Testis (tissue), 2 donors: ENCODE measurements at regions not wholly inside any gene's neighbourhood (a gene's known extent, or its start where the extent isn't known, plus 50 kb on each side); places are given as distances from the start of the nearest gene placed in this dataset.

Experiments
- DNase-seq: peaks from one replicate; pipeline ENCODE4 v3.0.0-alpha.2; 2019
- H3K27ac ChIP-seq, 2 donors: fragments of 200-600 bp; sonication (generic); one replicate each; pipeline ENCODE4 v1.5.1; 2019
- H3K27me3 ChIP-seq: fragments of 200-600 bp; sonication (generic); one replicate; pipeline ENCODE4 v1.5.1; 2019
- H3K36me3 ChIP-seq: fragments of 200-600 bp; sonication (generic); one replicate; pipeline ENCODE4 v1.5.1; 2017; ENCODE audit warnings: low read depth; ENCODE audit errors: missing control alignments
- H3K4me1 ChIP-seq: fragments of 200-600 bp; sonication (generic); one replicate; pipeline ENCODE4 v1.5.1; 2019
- H3K4me3 ChIP-seq, 2 donors: fragments of 200-600 bp; sonication (generic); one replicate each; pipeline ENCODE4 v1.5.1; 2017 to 2019
- H3K9me3 ChIP-seq: fragments of 200-600 bp; sonication (generic); one replicate; pipeline ENCODE4 v1.5.1; 2017
- POLR2A ChIP-seq: fragments of 450-650 bp; IDR thresholded peaks from one replicate; pipeline ENCODE4 v1.6.1; 2017; ENCODE audit warnings: antibody characterized with exemption, mild to moderate bottlenecking, moderate library complexity
- WGBS, 2 donors: methylation state at CpG; one replicate each; pipeline ENCODE4 v1.1.5; 2018; 5-methylcytosine and 5-hydroxymethylcytosine counted together
- intact Hi-C: fragments of 100-400 bp; cut with DNase I; formaldehyde crosslinking; loops from one replicate; pipeline ENCODE4 v1.15.1; 2023; ENCODE audit warnings: low total_unique reads
- TF ChIP-seq, protein P1 (sequence below), 3 experiments: fragments of 450-650 bp in 2 of 3; fragments of 200-600 bp in 1 of 3; sonication (generic) in 1 of 3; IDR thresholded peaks; one replicate each; pipeline ENCODE4 v1.5.1; 2016 to 2019; ENCODE audit warnings: antibody characterized with exemption in 3 of 3, mild to moderate bottlenecking in 2 of 3, moderate library complexity in 1 of 3

DNA sequence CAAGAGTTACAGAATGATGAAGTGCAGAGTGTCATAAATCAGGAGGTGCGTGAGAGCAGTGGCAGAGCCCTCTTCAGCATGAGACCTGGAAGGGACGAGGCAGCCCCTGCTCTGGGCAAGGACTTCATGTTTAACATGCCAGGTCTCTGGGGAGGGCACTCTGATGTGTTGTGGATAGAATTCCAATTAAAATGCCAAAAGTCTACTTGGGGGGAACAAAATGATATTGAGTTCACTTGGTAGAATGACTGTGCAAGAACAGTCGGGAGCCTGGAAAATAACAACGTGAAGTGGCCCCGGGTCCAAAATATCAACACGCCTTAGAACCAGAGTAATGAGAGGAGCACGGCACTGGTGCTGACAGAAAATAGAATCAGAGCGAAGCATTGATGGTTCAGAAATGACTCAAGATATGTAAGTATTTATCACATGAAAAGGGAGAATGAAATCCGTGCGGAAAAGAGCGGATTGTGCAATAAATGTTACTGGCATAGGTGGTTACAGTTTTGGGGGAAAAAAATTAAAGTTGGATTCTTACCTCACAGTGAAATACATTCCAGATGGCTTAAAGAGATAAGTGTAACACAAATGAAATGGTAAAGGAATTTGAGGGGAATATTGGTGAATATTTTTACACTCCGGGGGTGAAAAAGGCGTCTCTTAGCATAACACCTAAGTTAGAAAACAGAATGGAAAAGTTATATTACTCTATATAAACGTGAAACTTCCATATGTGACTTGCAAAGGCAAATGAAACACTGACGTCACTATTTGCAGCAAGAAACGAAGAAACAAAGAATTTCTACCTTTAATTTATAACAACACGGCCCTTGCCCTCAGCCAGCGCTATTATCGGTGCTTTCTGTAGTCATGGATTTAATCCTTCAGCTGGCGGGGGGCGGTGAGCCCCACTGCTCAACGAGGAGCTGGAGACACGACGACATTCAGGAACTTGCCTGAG, 159.4 kb upstream of the TWIST2 start:
- intact Hi-C loops = no loop called here

GRCh38 chr2:238689331-238689730, 158.6 kb upstream of the TWIST2 start:
- TF ChIP-seq POLR2A = no peak
- TF ChIP-seq, protein P1, sequence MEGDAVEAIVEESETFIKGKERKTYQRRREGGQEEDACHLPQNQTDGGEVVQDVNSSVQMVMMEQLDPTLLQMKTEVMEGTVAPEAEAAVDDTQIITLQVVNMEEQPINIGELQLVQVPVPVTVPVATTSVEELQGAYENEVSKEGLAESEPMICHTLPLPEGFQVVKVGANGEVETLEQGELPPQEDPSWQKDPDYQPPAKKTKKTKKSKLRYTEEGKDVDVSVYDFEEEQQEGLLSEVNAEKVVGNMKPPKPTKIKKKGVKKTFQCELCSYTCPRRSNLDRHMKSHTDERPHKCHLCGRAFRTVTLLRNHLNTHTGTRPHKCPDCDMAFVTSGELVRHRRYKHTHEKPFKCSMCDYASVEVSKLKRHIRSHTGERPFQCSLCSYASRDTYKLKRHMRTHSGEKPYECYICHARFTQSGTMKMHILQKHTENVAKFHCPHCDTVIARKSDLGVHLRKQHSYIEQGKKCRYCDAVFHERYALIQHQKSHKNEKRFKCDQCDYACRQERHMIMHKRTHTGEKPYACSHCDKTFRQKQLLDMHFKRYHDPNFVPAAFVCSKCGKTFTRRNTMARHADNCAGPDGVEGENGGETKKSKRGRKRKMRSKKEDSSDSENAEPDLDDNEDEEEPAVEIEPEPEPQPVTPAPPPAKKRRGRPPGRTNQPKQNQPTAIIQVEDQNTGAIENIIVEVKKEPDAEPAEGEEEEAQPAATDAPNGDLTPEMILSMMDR (IDR thresholded peaks at IDR 0.05) = no peak
- H3K27me3 ChIP-seq = no peaks in the 10 kb centered on the region
- no peaks in the 10 kb centered on the region for H3K4me1 ChIP-seq
- H3K27ac ChIP-seq = no peak overlapping the region
- intact Hi-C loops = no loop called here
- no peaks in the 10 kb centered on the region for H3K9me3 ChIP-seq
- no peaks in the 10 kb centered on the region for H3K36me3 ChIP-seq
- WGBS, 2 donors = 82 to 93% methylated on average over 2 of the region's 2 CpGs
- no peak overlapping the region for H3K4me3 ChIP-seq
- no peak for DNase-seq

More for the DNA sequence above, 159.4 kb upstream of the TWIST2 start:
- Histone ChIP-seq H3K36me3 (no peaks in the 10 kb centered on the region), H3K27me3 (no peaks in the 10 kb centered on the region), H3K27ac (no peak overlapping the region), H3K4me3 (no peak overlapping the region), H3K9me3 (no peaks in the 10 kb centered on the region), H3K4me1 (no peaks in the 10 kb centered on the region)
- no peak for DNase-seq
- WGBS, 2 donors = 70 to 76% methylated on average over 24 of the region's 24 CpGs
- TF ChIP-seq, protein P1 (IDR thresholded peaks at IDR 0.05) = no peak
- TF ChIP-seq POLR2A = no peak

- Histone ChIP-seq H3K27me3 (no peaks in the 10 kb centered on the region), H3K4me3 (no peak overlapping the region), H3K9me3 (no peaks in the 10 kb centered on the region), H3K27ac (no peak overlapping the region), H3K4me1 (no peaks in the 10 kb centered on the region), H3K36me3 (no peaks in the 10 kb centered on the region)
- DNase-seq = no peak
- 88% methylated on average over 6 to 7 of the region's 7 CpGs for WGBS, 2 donors
- no peak for TF ChIP-seq POLR2A
- TF ChIP-seq, protein P1 (IDR thresholded peaks at IDR 0.05) = no peak
- intact Hi-C loops = no loop called here
These were observed 158.0 kb upstream of the TWIST2 start for GRCh38 chr2:238689871-238690389.

- H3K27ac ChIP-seq = no peak overlapping the region
- no peaks in the 10 kb centered on the region for H3K27me3 ChIP-seq
- intact Hi-C loops = no loop called here
- TF ChIP-seq, protein P1 (IDR thresholded peaks at IDR 0.05) = no peak
- TF ChIP-seq POLR2A = no peak
- H3K9me3 ChIP-seq = no peaks in the 10 kb centered on the region
- H3K4me1 ChIP-seq = no peaks in the 10 kb centered on the region
- no peak overlapping the region for H3K4me3 ChIP-seq
- no peaks in the 10 kb centered on the region for H3K36me3 ChIP-seq
- no peak for DNase-seq
- 78 to 89% methylated on average over 9 to 11 of the region's 11 CpGs for WGBS, 2 donors
These were observed 157.4 kb upstream of the TWIST2 start for GRCh38 chr2:238690511-238690910.
